Body of pancreas (tissue), 4 donors: ENCODE measurements at regions not wholly inside any gene's neighbourhood (a gene's known extent, or its start where the extent isn't known, plus 50 kb on each side); places are given as distances from the start of the nearest gene placed in this dataset.

Source experiments
- CTCF ChIP-seq, 7 experiments: fragments of 450-650 bp in 4 of 7; fragments of 200-600 bp in 3 of 7; sonication (generic) in 3 of 7; IDR thresholded peaks; one replicate each; pipeline ENCODE4 v1.5.1; 2016 to 2019; ENCODE audit warnings: antibody characterized with exemption in 7 of 7
- POLR2A ChIP-seq, 3 donors: fragments of 450-650 bp; IDR thresholded peaks; one replicate each; pipeline ENCODE4 v1.6.1; 2016; ENCODE audit warnings: antibody characterized with exemption in 3 of 3, mild to moderate bottlenecking in 2 of 3

DNA sequence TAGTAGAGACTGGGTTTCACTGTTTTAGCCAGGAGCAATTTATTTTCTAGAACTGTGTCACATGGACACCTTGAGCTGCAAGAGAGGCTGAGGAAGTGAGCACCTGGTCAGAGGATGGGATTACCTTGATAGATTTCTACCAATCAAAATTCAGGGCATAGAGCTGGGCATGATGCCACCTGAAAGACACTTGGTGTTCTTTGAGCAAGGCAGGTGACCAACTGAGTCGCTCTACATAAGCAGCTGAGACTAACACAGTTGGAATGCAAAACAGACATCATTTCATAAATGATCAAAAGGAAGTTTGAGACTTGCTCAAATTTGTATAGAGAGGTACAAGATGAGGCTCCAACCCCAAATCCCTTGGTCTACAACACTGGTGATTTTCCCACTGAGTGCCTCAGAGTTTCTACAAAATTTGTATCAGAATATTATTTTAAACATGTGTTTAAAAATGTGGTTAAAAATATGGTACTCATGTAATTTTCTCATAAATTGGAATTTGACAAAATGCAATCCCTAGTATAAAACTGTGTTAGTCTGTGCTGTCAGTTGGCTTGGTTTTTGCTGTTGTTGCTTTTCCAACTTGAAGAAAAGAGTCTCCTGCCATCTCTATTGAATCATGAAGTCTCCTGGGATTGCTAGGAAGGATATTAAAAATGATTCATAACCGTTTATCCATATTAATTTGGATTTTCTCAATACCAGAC is 156.4 kb upstream of the MDFIC start:
- no peak for TF ChIP-seq CTCF (IDR thresholded peaks at IDR 0.05)
- TF ChIP-seq POLR2A (IDR thresholded peaks at IDR 0.05), result no peak
